Glutamatergic neuron (in vitro differentiated cells): ENCODE measurements at regions not wholly inside any gene's neighbourhood (a gene's known extent, or its start where the extent isn't known, plus 50 kb on each side); places are given as distances from the start of the nearest gene placed in this dataset.
"Not testable (repeated sequence)": the region's sequence is repeated elsewhere in the genome, so short reads cannot be mapped to it uniquely, and the experiment has no call there.

Experiments used
- DNase-seq: peaks from one replicate; pipeline ENCODE4 v3.0.0; 2022
- H3K27ac Mint-ChIP-seq: one replicate; pipeline ENCODE4 v1.8.0; 2020; ENCODE audit warnings: mild to moderate bottlenecking, mixed read lengths, inconsistent platforms; ENCODE audit not compliant: unreplicated experiment
- H3K27me3 Mint-ChIP-seq: one replicate; pipeline ENCODE4 v1.8.0; 2020; ENCODE audit warnings: mild to moderate bottlenecking, moderate library complexity, mixed read lengths, inconsistent platforms; ENCODE audit not compliant: unreplicated experiment
- H3K36me3 Mint-ChIP-seq: one replicate; pipeline ENCODE4 v1.8.0; 2020; ENCODE audit warnings: mild to moderate bottlenecking, mixed read lengths, inconsistent platforms; ENCODE audit not compliant: unreplicated experiment
- H3K4me1 Mint-ChIP-seq: one replicate; pipeline ENCODE4 v1.8.0; 2020; ENCODE audit warnings: mild to moderate bottlenecking, low read depth, mixed read lengths, inconsistent platforms; ENCODE audit not compliant: unreplicated experiment
- H3K4me3 Mint-ChIP-seq: one replicate; pipeline ENCODE4 v1.8.0; 2020; ENCODE audit warnings: mild to moderate bottlenecking, mixed read lengths, inconsistent platforms; ENCODE audit not compliant: unreplicated experiment
- H3K9me3 Mint-ChIP-seq: one replicate; pipeline ENCODE4 v1.8.0; 2020; ENCODE audit warnings: mild to moderate bottlenecking, moderate library complexity, mixed read lengths, inconsistent platforms; ENCODE audit not compliant: unreplicated experiment
- CTCF ChIP-seq: fragments of 200-600 bp; sonication (generic); IDR thresholded peaks from one replicate; pipeline ENCODE4 v1.5.0; 2021; ENCODE audit not compliant: partially characterized antibody, unreplicated experiment

DNA sequence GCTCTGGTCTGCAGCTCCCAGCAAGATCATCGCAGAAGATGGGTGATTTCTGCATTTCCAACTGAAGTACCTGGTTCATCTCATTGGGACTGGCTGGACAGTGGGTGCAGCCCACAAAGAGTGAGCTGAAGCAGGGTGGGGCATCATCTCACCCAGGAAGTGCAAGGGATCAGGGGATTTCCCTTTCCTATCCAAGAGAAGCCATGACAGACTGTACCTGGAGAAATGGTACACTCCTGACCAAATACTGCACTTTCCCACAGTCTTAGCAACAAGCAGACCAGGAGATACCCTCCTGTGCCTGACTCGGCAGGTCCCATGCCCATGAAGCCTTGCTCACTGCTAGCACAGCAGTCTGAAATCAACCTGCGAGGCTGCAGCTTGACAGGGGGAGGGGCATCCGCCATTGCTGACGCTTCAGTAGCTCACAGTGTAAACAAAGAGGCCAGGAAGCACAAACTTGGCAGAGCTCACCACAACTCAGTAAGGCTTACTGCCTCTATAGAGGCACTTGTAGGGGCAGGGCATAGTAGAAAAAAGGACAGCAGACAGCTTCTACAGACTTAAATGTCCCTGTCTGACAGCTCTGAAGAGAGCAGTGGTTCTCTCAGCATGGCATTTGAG is 60.5 kb downstream of the AREG start:
- H3K9me3 Mint-ChIP-seq, H3K4me3 Mint-ChIP-seq: not testable (repeated sequence)

DNA sequence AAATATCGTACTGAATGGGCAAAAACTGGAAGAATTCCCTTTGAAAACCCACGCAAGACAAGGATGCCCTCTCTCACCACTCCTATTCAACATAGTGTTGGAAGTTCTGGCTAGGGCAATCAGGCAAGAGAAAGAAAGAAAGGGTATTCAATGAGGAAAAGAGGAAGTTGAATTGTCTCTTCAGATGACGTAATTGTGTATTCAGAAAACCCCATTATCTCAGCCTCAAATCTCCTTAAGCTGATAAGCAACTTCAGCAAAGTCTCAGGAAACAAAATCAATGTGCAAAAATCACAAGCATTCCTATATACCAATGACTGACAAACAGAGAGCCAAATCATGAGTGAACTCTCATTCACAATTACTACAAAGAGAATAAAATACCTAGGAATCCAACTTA is 64.4 kb downstream of the AREG start:
- H3K4me1 Mint-ChIP-seq, H3K27ac Mint-ChIP-seq, H3K9me3 Mint-ChIP-seq, H3K4me3 Mint-ChIP-seq, H3K36me3 Mint-ChIP-seq, H3K27me3 Mint-ChIP-seq, DNase-seq: not testable (repeated sequence)

More for the DNA sequence above, 60.5 kb downstream of the AREG start:
- H3K36me3 Mint-ChIP-seq, H3K27me3 Mint-ChIP-seq, H3K4me1 Mint-ChIP-seq, DNase-seq, H3K27ac Mint-ChIP-seq: not testable (repeated sequence)

DNA sequence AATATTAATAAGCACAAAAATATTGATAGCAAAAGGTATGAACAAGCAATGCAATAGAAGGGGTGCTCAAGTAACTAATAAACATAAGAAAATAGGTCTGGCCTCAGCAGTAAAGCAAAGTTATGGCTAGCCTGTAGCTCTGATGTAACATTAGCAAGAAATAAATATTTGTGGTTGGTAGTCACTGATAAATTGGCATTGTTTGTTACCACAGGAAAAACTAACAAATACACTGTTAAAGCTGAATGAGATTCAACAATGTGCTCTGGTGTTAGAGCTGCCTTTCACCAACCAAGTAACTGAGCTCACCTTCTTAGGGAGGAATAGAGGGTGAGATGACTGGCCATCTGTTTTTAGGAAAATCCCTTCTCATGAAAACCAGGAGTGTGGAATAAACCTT is 71.4 kb downstream of the AREG start:
- no peak for TF ChIP-seq CTCF
- no peaks in the 10 kb centered on the region for H3K4me1 Mint-ChIP-seq
- no peak for DNase-seq
- no peaks in the 10 kb centered on the region for H3K27me3 Mint-ChIP-seq
- no peaks in the 10 kb centered on the region for H3K36me3 Mint-ChIP-seq
- H3K9me3 Mint-ChIP-seq: no peaks in the 10 kb centered on the region
- no peak overlapping the region for H3K4me3 Mint-ChIP-seq
- no peak overlapping the region for H3K27ac Mint-ChIP-seq

DNA sequence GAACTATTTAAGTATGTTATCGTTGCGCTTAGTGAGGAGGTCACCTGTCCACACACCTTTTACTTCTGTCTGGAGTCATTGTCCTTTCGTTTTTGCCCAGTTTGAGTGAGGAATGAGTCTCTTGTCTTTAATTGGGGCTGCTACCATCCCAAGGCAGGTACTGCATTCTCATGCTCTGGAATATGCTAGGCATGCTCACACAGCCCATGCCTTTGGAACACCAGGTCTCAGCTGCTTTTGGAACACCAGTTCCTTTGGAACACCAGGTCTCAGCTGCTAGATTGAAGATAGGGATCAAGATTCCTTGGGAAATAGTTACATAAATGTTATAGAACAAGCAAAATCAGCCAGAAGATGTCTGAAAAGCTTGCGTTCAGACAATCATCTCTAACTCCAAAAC is 73.1 kb downstream of the AREG start:
- no peaks in the 10 kb centered on the region for H3K4me1 Mint-ChIP-seq
- H3K27me3 Mint-ChIP-seq: no peaks in the 10 kb centered on the region
- no peak overlapping the region for H3K4me3 Mint-ChIP-seq
- no peaks in the 10 kb centered on the region for H3K36me3 Mint-ChIP-seq
- H3K9me3 Mint-ChIP-seq: no peaks in the 10 kb centered on the region
- H3K27ac Mint-ChIP-seq: no peak overlapping the region
- TF ChIP-seq CTCF: no peak
- DNase-seq: no peak

- Mint-ChIP-seq H3K36me3 (no peaks in the 10 kb centered on the region), H3K4me3 (no peak overlapping the region), H3K4me1 (no peaks in the 10 kb centered on the region), H3K27me3 (no peaks in the 10 kb centered on the region), H3K9me3 (no peaks in the 10 kb centered on the region), H3K27ac (no peak overlapping the region)
- TF ChIP-seq CTCF: no peak
- DNase-seq: no peak
Measured at GRCh38 chr4:74522251-74522991, 77.5 kb downstream of the AREG start.

DNA sequence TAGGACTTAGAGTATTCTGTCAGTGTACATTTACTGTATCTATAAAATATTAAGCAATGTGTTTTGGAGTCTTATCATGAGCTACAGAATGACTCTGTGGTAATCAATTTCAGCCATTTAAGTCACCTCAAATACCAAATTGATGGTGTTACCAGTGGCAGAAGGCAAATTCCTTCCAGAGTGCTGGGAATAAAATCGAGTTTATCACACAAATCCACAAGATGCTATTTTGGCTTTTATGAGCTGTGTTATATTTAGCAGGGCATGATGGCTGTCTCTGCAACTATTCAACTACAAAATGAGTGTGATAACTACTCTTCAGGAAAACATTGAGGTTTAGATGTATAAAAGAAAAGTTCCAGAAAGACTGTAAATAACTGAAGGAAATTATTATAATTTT is 78.2 kb downstream of the AREG start:
- DNase-seq: no peak
- no peaks in the 10 kb centered on the region for H3K36me3 Mint-ChIP-seq
- H3K27me3 Mint-ChIP-seq: no peaks in the 10 kb centered on the region
- no peak for TF ChIP-seq CTCF
- H3K4me1 Mint-ChIP-seq: no peaks in the 10 kb centered on the region
- no peak overlapping the region for H3K27ac Mint-ChIP-seq
- H3K4me3 Mint-ChIP-seq: no peak overlapping the region
- H3K9me3 Mint-ChIP-seq: no peaks in the 10 kb centered on the region
